T1000 (cell line): ENCODE measurements at regions not wholly inside any gene's neighbourhood (a gene's known extent, or its start where the extent isn't known, plus 50 kb on each side); places are given as distances from the start of the nearest gene placed in this dataset.

ENCODE experiments used
- DNase-seq: peaks from one replicate; lab custom pipeline; 2025; ENCODE audit warnings: mixed read lengths; lab: John Stamatoyannopoulos, UW

- DNase-seq: no peak
Measured at GRCh38 chr1:78359666-78360065, 131.1 kb upstream of the PTGFR start.

GRCh38 chr1:78360584-78360983 is 130.2 kb upstream of the PTGFR start:
- DNase-seq: no peak

- DNase-seq: no peak
Measured at GRCh38 chr1:78367700-78368099, 123.1 kb upstream of the PTGFR start.

GRCh38 chr1:78369546-78369945 is 121.2 kb upstream of the PTGFR start:
- DNase-seq: no peak

GRCh38 chr1:78370356-78370755 is 120.4 kb upstream of the PTGFR start:
- no peak for DNase-seq

GRCh38 chr1:78370779-78371482 is 119.8 kb upstream of the PTGFR start:
- DNase-seq: no peak

- DNase-seq: no peak
Measured at GRCh38 chr1:78373676-78374075, 117.1 kb upstream of the PTGFR start.

GRCh38 chr1:78375996-78376395 is 114.8 kb upstream of the PTGFR start:
- no peak for DNase-seq

- no peak for DNase-seq
Measured at GRCh38 chr1:78377356-78377928, 113.3 kb upstream of the PTGFR start.

- no peak for DNase-seq
Measured at GRCh38 chr1:78383923-78384322, 106.9 kb upstream of the PTGFR start.

- DNase-seq: no peak
Measured at GRCh38 chr1:78385744-78386462, 104.9 kb upstream of the PTGFR start.

- no peak for DNase-seq
Measured at GRCh38 chr1:78387201-78387600, 103.6 kb upstream of the PTGFR start.

GRCh38 chr1:78387871-78388270 is 102.9 kb upstream of the PTGFR start:
- no peak for DNase-seq

- DNase-seq: no peak
Measured at GRCh38 chr1:78388275-78388674, 102.5 kb upstream of the PTGFR start.

- no peak for DNase-seq
Measured at GRCh38 chr1:78401148-78401547, 89.6 kb upstream of the PTGFR start.

GRCh38 chr1:78408192-78408591 is 82.6 kb upstream of the PTGFR start:
- DNase-seq: no peak

- DNase-seq: peak; percentile 33
Measured at GRCh38 chr1:78408810-78409209, 82.0 kb upstream of the PTGFR start.

- DNase-seq: no peak
Measured at GRCh38 chr1:78410643-78411042, 80.1 kb upstream of the PTGFR start.

GRCh38 chr1:78411707-78412106 is 79.1 kb upstream of the PTGFR start:
- DNase-seq: no peak

GRCh38 chr1:78415165-78415564 is 75.6 kb upstream of the PTGFR start:
- DNase-seq: no peak

- DNase-seq: no peak
Measured at GRCh38 chr1:78419309-78419708, 71.5 kb upstream of the PTGFR start.

- no peak for DNase-seq
Measured at GRCh38 chr1:78420181-78420580, 70.6 kb upstream of the PTGFR start.

- DNase-seq: no peak
Measured at GRCh38 chr1:78420688-78421087, 70.1 kb upstream of the PTGFR start.
